GM06990 (cell line): ENCODE measurements at regions not wholly inside any gene's neighbourhood (a gene's known extent, or its start where the extent isn't known, plus 50 kb on each side); places are given as distances from the start of the nearest gene placed in this dataset.

Experiments
- DNase-seq: peaks from one replicate; pipeline ENCODE4 v3.0.0-alpha.2; 2011; ENCODE audit not compliant: insufficient read length; ENCODE audit errors: extremely low read depth
- H3K27me3 ChIP-seq: replicated peaks from 2 replicates; pipeline ENCODE4 v1.6.0; 2011; ENCODE audit warnings: low read length; ENCODE audit not compliant: control insufficient read depth, insufficient read depth
- H3K36me3 ChIP-seq: 2 replicates; pipeline ENCODE4 v1.5.1; 2011; ENCODE audit warnings: low read length; ENCODE audit not compliant: control insufficient read depth, insufficient read depth
- H3K4me3 ChIP-seq: replicated peaks from 2 replicates; pipeline ENCODE4 v1.5.1; 2011; ENCODE audit warnings: low read depth, mild to moderate bottlenecking, control low read depth, low read length
- TF ChIP-seq, protein P1 (sequence below): IDR thresholded peaks from 2 replicates; pipeline ENCODE4 v1.5.1; 2011; ENCODE audit warnings: low read length, control low read depth, mild to moderate bottlenecking, inconsistent platforms; ENCODE audit not compliant: insufficient read depth, poor library complexity, severe bottlenecking

DNA sequence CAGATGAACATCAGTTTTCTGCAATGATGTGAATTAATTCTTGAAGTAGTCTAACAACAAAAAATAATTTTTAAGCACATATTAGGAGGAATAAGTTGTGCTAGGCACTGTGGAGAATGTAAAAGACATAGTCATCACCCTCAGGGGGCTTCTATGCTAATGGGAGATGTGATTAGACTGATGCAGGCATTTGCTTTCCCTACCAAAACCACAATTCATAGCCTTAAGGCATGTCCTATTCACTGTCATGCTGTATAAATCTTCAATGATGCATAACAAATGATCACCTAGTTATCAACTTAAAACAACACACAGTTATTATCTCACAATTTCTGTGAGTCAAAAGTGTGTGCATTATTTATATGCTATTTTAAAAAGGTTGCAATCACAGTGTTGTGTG lies 422.6 kb downstream of the MAN2A1 start:
- no peak overlapping the region for H3K4me3 ChIP-seq
- TF ChIP-seq, protein P1, sequence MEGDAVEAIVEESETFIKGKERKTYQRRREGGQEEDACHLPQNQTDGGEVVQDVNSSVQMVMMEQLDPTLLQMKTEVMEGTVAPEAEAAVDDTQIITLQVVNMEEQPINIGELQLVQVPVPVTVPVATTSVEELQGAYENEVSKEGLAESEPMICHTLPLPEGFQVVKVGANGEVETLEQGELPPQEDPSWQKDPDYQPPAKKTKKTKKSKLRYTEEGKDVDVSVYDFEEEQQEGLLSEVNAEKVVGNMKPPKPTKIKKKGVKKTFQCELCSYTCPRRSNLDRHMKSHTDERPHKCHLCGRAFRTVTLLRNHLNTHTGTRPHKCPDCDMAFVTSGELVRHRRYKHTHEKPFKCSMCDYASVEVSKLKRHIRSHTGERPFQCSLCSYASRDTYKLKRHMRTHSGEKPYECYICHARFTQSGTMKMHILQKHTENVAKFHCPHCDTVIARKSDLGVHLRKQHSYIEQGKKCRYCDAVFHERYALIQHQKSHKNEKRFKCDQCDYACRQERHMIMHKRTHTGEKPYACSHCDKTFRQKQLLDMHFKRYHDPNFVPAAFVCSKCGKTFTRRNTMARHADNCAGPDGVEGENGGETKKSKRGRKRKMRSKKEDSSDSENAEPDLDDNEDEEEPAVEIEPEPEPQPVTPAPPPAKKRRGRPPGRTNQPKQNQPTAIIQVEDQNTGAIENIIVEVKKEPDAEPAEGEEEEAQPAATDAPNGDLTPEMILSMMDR = no peak
- DNase-seq = no peak
- H3K36me3 ChIP-seq = no peaks in the 10 kb centered on the region
- H3K27me3 ChIP-seq = no peaks in the 10 kb centered on the region

DNA sequence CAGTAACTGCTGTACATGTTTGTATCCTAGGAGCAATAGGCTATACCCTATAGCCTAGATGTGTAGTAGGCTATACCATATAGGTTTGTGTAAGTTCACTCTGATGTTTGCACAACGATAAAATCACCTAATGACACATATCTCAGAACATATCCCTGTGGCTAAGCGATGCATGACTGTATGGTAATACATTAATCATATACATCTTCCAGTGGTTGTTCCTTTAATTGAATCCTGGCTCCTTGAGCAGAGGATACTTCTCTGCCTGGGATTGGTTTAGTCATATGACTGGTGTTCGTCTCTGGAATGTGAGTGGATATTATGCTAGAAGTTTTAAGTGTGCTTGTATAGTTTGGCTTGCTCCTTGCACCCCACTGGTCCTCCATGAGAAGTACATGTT lies 425.8 kb downstream of the MAN2A1 start:
- Histone ChIP-seq H3K4me3 (no peak overlapping the region), H3K27me3 (no peaks in the 10 kb centered on the region), H3K36me3 (no peaks in the 10 kb centered on the region)
- no peak for DNase-seq
- TF ChIP-seq, protein P1 = no peak

DNA sequence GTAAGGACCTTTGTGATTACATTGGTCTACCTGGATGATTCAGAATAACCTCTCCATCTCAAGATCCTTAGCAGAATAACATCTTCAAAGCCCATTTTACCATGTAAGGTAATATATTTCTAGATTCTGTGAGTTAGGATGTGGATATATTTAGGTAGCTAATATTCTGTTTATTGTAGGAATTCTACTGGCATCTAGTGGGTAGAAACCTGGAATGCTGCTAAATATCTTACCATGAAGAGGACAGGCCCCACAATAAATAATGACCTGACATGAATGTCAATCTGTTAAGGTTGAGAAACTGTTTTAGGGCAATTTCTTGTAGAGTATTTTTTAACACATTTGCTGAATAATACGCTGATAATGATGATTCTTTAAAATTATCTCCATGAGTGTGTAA lies 426.8 kb downstream of the MAN2A1 start:
- no peaks in the 10 kb centered on the region for H3K36me3 ChIP-seq
- no peaks in the 10 kb centered on the region for H3K27me3 ChIP-seq
- no peak overlapping the region for H3K4me3 ChIP-seq
- DNase-seq = no peak
- TF ChIP-seq, protein P1 = no peak

DNA sequence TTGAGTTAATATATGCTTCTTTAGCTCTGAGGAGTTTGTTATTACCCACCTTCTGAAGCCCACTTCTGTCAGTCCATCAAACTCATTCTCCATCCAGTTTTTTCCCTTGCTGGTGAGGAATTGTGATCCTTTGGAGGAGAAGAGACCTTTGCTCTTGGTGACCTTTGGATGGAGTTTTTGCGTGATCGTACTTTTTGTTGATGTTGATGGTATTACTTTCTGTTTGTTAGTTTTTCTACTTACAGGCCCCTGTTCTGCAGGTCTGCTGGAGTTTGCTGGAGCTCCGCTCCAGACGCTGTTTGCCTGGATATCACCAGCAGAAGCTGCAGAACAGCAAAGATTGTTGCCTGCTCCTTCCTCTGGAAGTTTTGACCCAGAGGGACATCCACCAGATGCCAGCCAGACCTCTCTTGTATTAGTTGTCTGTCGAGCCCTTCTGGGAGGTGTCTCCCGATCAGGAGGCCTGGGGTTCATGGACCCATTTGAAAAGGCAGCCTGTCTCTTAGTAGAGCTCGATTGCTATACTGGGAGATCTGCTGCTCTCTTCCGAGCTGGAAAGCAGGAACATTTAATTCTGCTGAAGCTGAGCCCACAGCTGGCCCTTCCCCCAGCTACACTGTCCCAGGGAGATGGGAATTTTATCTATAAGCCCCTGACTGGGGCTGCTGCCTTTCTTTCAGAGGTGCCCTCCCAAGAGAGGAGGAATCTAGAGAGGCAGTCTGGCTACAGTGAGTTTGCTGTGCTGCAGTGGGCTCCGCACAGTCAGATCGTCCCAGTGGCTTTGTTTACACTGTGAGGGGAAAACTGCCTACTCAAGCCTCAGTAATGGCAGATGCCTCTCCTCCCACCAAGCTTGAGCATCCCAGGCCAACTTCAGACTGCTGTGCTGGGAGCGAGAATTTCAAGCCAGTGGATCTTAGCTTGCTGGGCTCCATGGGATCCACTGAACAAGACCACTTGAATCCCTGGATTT lies 445.5 kb downstream of the MAN2A1 start:
- no peak for DNase-seq
- H3K4me3 ChIP-seq = no peak overlapping the region
- no peaks in the 10 kb centered on the region for H3K27me3 ChIP-seq
- TF ChIP-seq, protein P1 = no peak
- H3K36me3 ChIP-seq = no peaks in the 10 kb centered on the region

DNA sequence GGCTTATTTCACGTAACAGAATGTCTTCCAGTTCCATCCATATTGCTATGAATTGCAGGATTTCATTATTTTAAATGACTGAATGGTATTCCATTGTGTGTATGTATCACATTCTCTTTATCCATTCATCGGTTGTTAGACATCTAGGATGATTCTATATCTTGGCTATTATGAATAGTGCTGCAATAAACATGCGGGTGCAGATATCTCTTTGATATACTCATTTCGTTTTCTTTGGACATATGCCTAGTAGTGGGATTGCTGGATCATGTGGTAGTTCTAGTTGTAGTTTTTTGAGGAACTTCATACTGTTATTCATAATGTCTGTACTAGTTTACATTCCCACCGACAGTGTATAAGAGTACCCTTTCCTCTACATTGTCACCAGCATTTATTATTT lies 460.5 kb downstream of the MAN2A1 start:
- no peak overlapping the region for H3K4me3 ChIP-seq
- no peaks in the 10 kb centered on the region for H3K27me3 ChIP-seq
- TF ChIP-seq, protein P1 = no peak
- no peak for DNase-seq
- no peaks in the 10 kb centered on the region for H3K36me3 ChIP-seq

DNA sequence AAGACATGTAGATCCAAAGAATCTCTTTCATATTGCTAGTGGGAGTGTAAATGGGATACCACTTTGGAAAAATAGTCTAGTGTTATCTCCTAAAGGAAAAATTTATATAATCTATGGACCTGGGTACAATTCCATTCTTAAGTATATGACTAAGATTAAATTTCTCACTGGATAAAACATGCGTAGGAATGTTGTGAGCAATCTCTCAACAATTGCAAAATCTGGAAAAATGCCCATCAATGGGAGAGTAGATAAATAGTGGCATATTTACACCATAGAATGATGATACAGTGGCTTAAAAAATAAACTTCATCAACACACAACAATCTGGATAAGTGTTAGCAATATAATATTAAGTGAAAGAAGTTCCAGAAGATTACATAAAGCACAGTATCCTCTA lies 469.5 kb downstream of the MAN2A1 start:
- H3K4me3 ChIP-seq = no peak overlapping the region
- H3K27me3 ChIP-seq = no peaks in the 10 kb centered on the region
- TF ChIP-seq, protein P1 = no peak
- no peak for DNase-seq
- no peaks in the 10 kb centered on the region for H3K36me3 ChIP-seq
